NT2/D1 (cell line): ENCODE measurements at regions not wholly inside any gene's neighbourhood (a gene's known extent, or its start where the extent isn't known, plus 50 kb on each side); places are given as distances from the start of the nearest gene placed in this dataset.

ENCODE experiments used
- YY1 ChIP-seq: IDR thresholded peaks from 2 replicates; pipeline ENCODE4 v1.6.1; 2011; ENCODE audit not compliant: insufficient read length, insufficient read depth
- ZNF274 ChIP-seq: IDR thresholded peaks from 2 replicates; pipeline ENCODE4 v1.6.1; 2011; ENCODE audit warnings: mild to moderate bottlenecking, low read depth, low read length

- TF ChIP-seq YY1 (no peak), ZNF274 (no peak)
Observed at GRCh38 chr2:121824264-121824663, 68.8 kb downstream of the TSN start.
